Trophoblast cell (in vitro differentiated cells and primary cell): ENCODE measurements at regions not wholly inside any gene's neighbourhood (a gene's known extent, or its start where the extent isn't known, plus 50 kb on each side); places are given as distances from the start of the nearest gene placed in this dataset.

ENCODE experiments used
- DNase-seq, 2 donors: peaks; one replicate each; pipeline ENCODE4 v3.0.0-alpha.2; 2016
- H2AFZ ChIP-seq: 2 replicates; pipeline ENCODE4 v1.6.1; 2013; ENCODE audit warnings: low read length, moderate library complexity, mild to moderate bottlenecking; ENCODE audit not compliant: insufficient read depth, poor library complexity
- H2AK5ac ChIP-seq: 2 replicates; pipeline ENCODE4 v1.6.1; 2013; ENCODE audit warnings: mild to moderate bottlenecking, low read length
- H2BK120ac ChIP-seq: 2 replicates; pipeline ENCODE4 v1.6.1; 2013; ENCODE audit warnings: low read length, mild to moderate bottlenecking, moderate library complexity; ENCODE audit not compliant: insufficient read depth, poor library complexity
- H2BK12ac ChIP-seq: 2 replicates; pipeline ENCODE4 v1.6.1; 2013; ENCODE audit warnings: mild to moderate bottlenecking, low read length, moderate library complexity
- H2BK5ac ChIP-seq: 2 replicates; pipeline ENCODE4 v1.6.1; 2013; ENCODE audit warnings: low read length, low read depth, moderate library complexity, mild to moderate bottlenecking; ENCODE audit not compliant: poor library complexity
- H3K14ac ChIP-seq: 2 replicates; pipeline ENCODE4 v1.6.1; 2013; ENCODE audit warnings: mild to moderate bottlenecking, low read length
- H3K18ac ChIP-seq: 2 replicates; pipeline ENCODE4 v1.6.1; 2013; ENCODE audit warnings: mild to moderate bottlenecking, low read length
- H3K23ac ChIP-seq: 2 replicates; pipeline ENCODE4 v1.6.1; 2013; ENCODE audit warnings: low read length
- H3K27ac ChIP-seq: 2 replicates; pipeline ENCODE4 v1.5.1; 2013; ENCODE audit warnings: low read depth, mild to moderate bottlenecking, inconsistent platforms, low read length, moderate library complexity
- H3K27me3 ChIP-seq: 2 replicates; pipeline ENCODE4 v1.6.1; 2013; ENCODE audit warnings: inconsistent platforms, mild to moderate bottlenecking, low read length, moderate library complexity; ENCODE audit not compliant: insufficient read depth
- H3K36me3 ChIP-seq, 2 experiments: 1 replicate in 1 of 2; 2 replicates in 1 of 2; pipeline ENCODE4 v1.6.1; 2013; ENCODE audit warnings: low read length in 2 of 2, mild to moderate bottlenecking in 2 of 2, moderate library complexity in 1 of 2; ENCODE audit not compliant: insufficient read depth in 2 of 2, control insufficient read depth in 1 of 2
- H3K4ac ChIP-seq: 2 replicates; pipeline ENCODE4 v1.6.1; 2013; ENCODE audit warnings: low read depth, mild to moderate bottlenecking, low read length, moderate library complexity
- H3K4me1 ChIP-seq, 2 experiments: 1 replicate in 1 of 2; 2 replicates in 1 of 2; pipeline ENCODE4 v1.6.1; 2013; ENCODE audit warnings: low read length in 2 of 2, mild to moderate bottlenecking in 2 of 2, moderate library complexity in 1 of 2; ENCODE audit not compliant: insufficient read depth in 2 of 2, control insufficient read depth in 1 of 2
- H3K4me2 ChIP-seq: 2 replicates; pipeline ENCODE4 v1.6.1; 2013; ENCODE audit warnings: inconsistent platforms, mild to moderate bottlenecking, low read length, moderate library complexity
- H3K4me3 ChIP-seq: 2 replicates; pipeline ENCODE4 v1.5.1; 2013; ENCODE audit warnings: mild to moderate bottlenecking, low read depth, low read length, inconsistent platforms
- H3K79me1 ChIP-seq: one replicate; pipeline ENCODE4 v1.6.1; 2013; ENCODE audit warnings: low read length
- H3K79me2 ChIP-seq: 2 replicates; pipeline ENCODE4 v1.6.1; 2013; ENCODE audit warnings: low read length, mild to moderate bottlenecking; ENCODE audit not compliant: control insufficient read depth, insufficient read depth, poor library complexity
- H3K9ac ChIP-seq: 2 replicates; pipeline ENCODE4 v1.6.1; 2013; ENCODE audit warnings: mild to moderate bottlenecking, low read length
- H3K9me3 ChIP-seq: 2 replicates; pipeline ENCODE4 v1.6.1; 2013; ENCODE audit warnings: low read depth, mild to moderate bottlenecking, control low read depth, inconsistent platforms, low read length; ENCODE audit not compliant: insufficient read depth
- H4K12ac ChIP-seq: 2 replicates; pipeline ENCODE4 v1.6.1; 2013; ENCODE audit warnings: low read depth, mild to moderate bottlenecking, low read length, moderate library complexity
- H4K8ac ChIP-seq: 2 replicates; pipeline ENCODE4 v1.6.1; 2013; ENCODE audit warnings: low read depth, mild to moderate bottlenecking, low read length, moderate library complexity
- H4K91ac ChIP-seq: one replicate; pipeline ENCODE4 v1.6.1; 2013; ENCODE audit warnings: low read depth, mild to moderate bottlenecking, low read length, moderate library complexity
- WGBS: extraction: QIAGEN DNeasy Blood & Tissue Kit; methylation state at CpG from one replicate; pipeline ENCODE4 v1.1.7; 2013; ENCODE audit warnings: missing lambda C conversion rate; ENCODE audit not compliant: insufficient read length, insufficient coverage; ENCODE audit errors: extremely low coverage; 5-methylcytosine and 5-hydroxymethylcytosine counted together

DNA sequence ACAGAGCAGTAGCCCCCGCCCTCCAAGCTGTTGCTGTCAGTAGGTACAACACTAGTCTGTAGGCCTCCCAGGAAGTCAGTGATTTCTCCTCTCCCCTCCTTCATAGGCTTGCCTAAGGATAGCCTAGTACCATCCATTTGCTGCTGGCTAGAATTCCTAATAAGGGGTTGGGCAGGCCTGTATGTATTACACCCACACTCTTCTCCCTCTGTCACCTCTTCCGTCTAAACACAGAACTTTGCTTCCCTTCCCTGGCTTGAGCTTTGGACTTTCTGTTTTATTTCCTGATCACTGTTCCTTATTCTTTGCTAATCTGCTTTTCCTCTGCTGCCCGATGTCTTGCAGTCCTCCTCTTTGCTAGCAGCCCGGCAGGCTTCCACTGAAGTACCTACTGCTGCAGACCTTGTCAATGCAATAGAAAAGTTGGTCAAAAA is 93.4 kb upstream of the UMPS start:
- H4K91ac ChIP-seq = no peak overlapping the region
- no peak overlapping the region for H2BK120ac ChIP-seq
- H3K14ac ChIP-seq = no peak overlapping the region
- no peak overlapping the region for H4K8ac ChIP-seq
- peaks cover 10% of the 10 kb centered on the region for H3K79me1 ChIP-seq
- H2AFZ ChIP-seq = no peak overlapping the region
- H4K12ac ChIP-seq = no peak overlapping the region
- WGBS = no CpG with 5 or more reads among the region's 4 CpGs
- no peaks in the 10 kb centered on the region for H3K27me3 ChIP-seq
- no peak overlapping the region for H3K4ac ChIP-seq
- H3K36me3 ChIP-seq = peaks cover 5 to 9% of the 10 kb centered on the region in 2 experiments
- no peak overlapping the region for H2BK12ac ChIP-seq
- H3K4me1 ChIP-seq = peaks cover 6 to 20% of the 10 kb centered on the region in 2 experiments
- H3K18ac ChIP-seq = no peak overlapping the region
- no peak overlapping the region for H3K4me3 ChIP-seq
- peaks cover 2% of the 10 kb centered on the region for H3K79me2 ChIP-seq
- H3K23ac ChIP-seq = no peak overlapping the region
- DNase-seq = no peak
- H3K27ac ChIP-seq = no peak overlapping the region
- H2AK5ac ChIP-seq = no peak overlapping the region
- no peak overlapping the region for H3K4me2 ChIP-seq
- no peak overlapping the region for H3K9ac ChIP-seq
- H2BK5ac ChIP-seq = no peak overlapping the region
- no peaks in the 10 kb centered on the region for H3K9me3 ChIP-seq

GRCh38 chr3:124639406-124640237 is 90.6 kb upstream of the UMPS start:
- WGBS = no CpG with 5 or more reads among the region's 6 CpGs
- Histone ChIP-seq H3K4ac (no peak overlapping the region), H3K9ac (no peak overlapping the region), H3K27me3 (no peaks in the 10 kb centered on the region), H3K36me3 (peaks cover 4 to 6% of the 10 kb centered on the region in 2 experiments), H3K79me1 (no peaks in the 10 kb centered on the region), H3K23ac (no peak overlapping the region), H3K79me2 (no peaks in the 10 kb centered on the region), H3K4me2 (no peak overlapping the region), H3K4me1 (peaks cover 0 to 10% of the 10 kb centered on the region in 2 experiments), H2AFZ (no peak overlapping the region), H2AK5ac (no peak overlapping the region), H3K4me3 (no peak overlapping the region), H2BK120ac (no peak overlapping the region), H4K12ac (no peak overlapping the region), H2BK5ac (no peak overlapping the region), H3K9me3 (no peaks in the 10 kb centered on the region), H3K18ac (no peak overlapping the region), H4K91ac (no peak overlapping the region), H2BK12ac (no peak overlapping the region), H3K27ac (no peak overlapping the region), H3K14ac (no peak overlapping the region), H4K8ac (no peak overlapping the region)
- DNase-seq = no peak

GRCh38 chr3:124640635-124641306 is 89.5 kb upstream of the UMPS start:
- Histone ChIP-seq H3K9me3 (no peaks in the 10 kb centered on the region), H3K4me2 (no peak overlapping the region), H4K12ac (no peak overlapping the region), H3K79me2 (no peaks in the 10 kb centered on the region), H2BK12ac (no peak overlapping the region), H3K27ac (no peak overlapping the region), H3K4me1 (peaks cover 0 to 10% of the 10 kb centered on the region in 2 experiments), H4K91ac (no peak overlapping the region), H3K79me1 (no peaks in the 10 kb centered on the region), H2BK5ac (no peak overlapping the region), H3K18ac (no peak overlapping the region), H3K27me3 (no peaks in the 10 kb centered on the region), H3K4ac (no peak overlapping the region), H3K36me3 (peaks cover 0 to 3% of the 10 kb centered on the region in 2 experiments), H4K8ac (no peak overlapping the region), H3K4me3 (no peak overlapping the region), H3K23ac (no peak overlapping the region), H2AFZ (no peak overlapping the region), H2BK120ac (no peak overlapping the region), H3K9ac (no peak overlapping the region), H3K14ac (no peak overlapping the region), H2AK5ac (no peak overlapping the region)
- DNase-seq = no peak
- no CpG with 5 or more reads among the region's 9 CpGs for WGBS

GRCh38 chr3:124643453-124643852 is 86.8 kb upstream of the UMPS start:
- Histone ChIP-seq H3K79me1 (no peaks in the 10 kb centered on the region), H4K91ac (no peak overlapping the region), H3K36me3 (peaks cover 3% of the 10 kb centered on the region in 2 experiments), H2BK5ac (no peak overlapping the region), H3K9ac (no peak overlapping the region), H3K27me3 (no peaks in the 10 kb centered on the region), H4K8ac (no peak overlapping the region), H3K14ac (no peak overlapping the region), H3K23ac (no peak overlapping the region), H3K4ac (no peak overlapping the region), H3K18ac (no peak overlapping the region), H3K4me3 (no peak overlapping the region), H3K79me2 (no peaks in the 10 kb centered on the region), H2BK120ac (no peak overlapping the region), H3K4me2 (no peak overlapping the region), H2AFZ (no peak overlapping the region), H2BK12ac (peak overlapping the region; percentile 7), H2AK5ac (no peak overlapping the region), H3K27ac (no peak overlapping the region), H3K4me1 (peaks cover 3% of the 10 kb centered on the region in 2 experiments), H4K12ac (no peak overlapping the region), H3K9me3 (no peaks in the 10 kb centered on the region)
- WGBS = no CpG with 5 or more reads among the region's 6 CpGs
- no peak for DNase-seq
